Sciatic nerve (tissue), 2 donors: ENCODE measurements at regions not wholly inside any gene's neighbourhood (a gene's known extent, or its start where the extent isn't known, plus 50 kb on each side); places are given as distances from the start of the nearest gene placed in this dataset.

Experiments used
- ATAC-seq: fragments of 200-7000 bp; cut with Tn5 transposase; one replicate; pipeline ENCODE4 v1.9.1; 2020; ENCODE audit warnings: mild to moderate bottlenecking, moderate library complexity
- DNase-seq: peaks from one replicate; pipeline ENCODE4 v3.0.0-alpha.2; 2020; ENCODE audit warnings: low spot score
- intact Hi-C: fragments of 100-400 bp; cut with DNase I; formaldehyde crosslinking; loops from one replicate; pipeline ENCODE4 v1.14.2; 2022
- donor health status: DM: no; HTN: no; CAD: no.
- donor health status: DM: no; HTN: no; CAD: no.

DNA sequence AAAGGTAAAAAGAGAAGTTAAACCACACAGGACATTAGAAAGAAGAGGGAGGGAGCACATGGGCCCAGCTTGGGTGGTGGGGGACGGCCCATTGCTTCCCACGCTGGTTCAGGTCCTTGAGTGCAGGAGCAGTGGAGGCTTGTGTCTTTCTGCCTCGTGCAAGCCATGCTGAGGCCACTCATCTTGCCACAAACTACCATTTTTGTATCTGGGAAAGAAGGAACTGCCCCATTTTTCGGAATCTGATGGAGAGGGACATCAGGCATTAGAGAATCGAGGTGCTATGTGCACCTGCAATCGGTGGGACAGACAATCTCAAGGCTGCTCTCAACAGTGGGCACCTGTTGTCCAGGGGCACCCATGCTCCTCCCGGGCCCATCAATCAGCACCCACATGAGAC lies 234.5 kb downstream of the KLF13 start:
- ATAC-seq (no peak), DNase-seq (no peak)
- intact Hi-C loops: no loop called here

DNA sequence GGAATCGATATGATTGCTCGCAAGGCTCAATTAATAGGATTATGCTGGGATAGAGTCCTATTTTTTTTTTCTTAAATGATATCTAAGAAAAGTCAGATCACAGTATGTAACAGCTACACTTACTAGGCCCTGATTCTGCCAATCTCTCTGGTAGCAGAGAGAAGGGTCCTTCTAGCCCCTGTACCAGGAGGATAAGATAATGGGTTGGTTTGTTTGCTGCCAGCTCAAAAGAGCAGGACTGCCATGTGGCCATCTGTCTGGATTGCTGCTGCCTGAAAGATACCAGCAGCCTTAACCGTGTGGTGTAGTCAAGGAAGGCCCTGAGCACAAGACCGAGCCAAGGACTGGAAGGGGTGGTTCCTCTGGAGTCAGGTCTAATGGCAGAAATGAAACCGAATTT lies 236.4 kb downstream of the KLF13 start:
- ATAC-seq (no peak), DNase-seq (no peak)
- intact Hi-C loops: no loop called here

DNA sequence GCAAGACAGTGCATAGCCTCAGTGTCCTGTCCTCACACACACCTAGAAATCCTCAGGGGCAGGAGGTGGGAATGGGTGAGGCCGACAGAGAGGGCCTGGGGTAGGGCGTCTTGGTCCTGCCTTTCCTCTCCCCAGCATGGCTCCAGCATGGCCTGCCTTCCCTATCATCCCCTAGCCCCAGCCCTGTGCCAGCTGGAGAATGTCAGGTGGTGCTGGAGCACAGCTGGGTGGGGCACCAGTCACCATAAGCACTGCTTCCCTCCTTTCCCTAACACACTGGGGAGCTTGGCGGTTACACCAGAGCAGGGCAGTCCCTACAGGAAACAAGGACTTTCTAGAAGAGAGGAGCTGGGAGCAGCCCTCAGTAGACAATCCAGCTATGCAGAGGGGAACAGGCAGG lies 236.8 kb downstream of the KLF13 start:
- no peak for ATAC-seq
- intact Hi-C loops: no loop called here
- DNase-seq: no peak

DNA sequence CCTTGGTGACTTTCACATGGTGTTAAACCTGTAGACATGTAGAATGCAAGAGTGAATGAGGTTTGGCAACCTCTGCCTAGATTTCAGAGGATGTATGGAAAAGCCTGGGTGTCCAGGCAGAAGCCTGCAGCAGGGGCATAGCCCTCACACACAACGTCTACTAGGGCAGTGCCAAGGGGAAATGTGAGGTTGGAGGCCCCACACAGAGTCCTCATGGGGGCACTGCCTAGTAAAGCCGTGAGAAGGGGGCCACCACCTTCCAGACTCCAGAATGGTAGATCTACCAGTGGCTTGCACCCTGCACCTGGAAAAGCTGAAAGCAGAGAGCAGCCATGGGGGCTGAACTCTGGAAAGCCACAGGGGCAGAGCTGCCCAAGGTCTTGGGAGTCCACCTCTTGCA lies 241.2 kb downstream of the KLF13 start:
- DNase-seq: no peak
- intact Hi-C loops: no loop called here
- ATAC-seq: no peak

GRCh38 chr15:31569836-31570235 lies 243.2 kb downstream of the KLF13 start:
- DNase-seq: no peak
- intact Hi-C loops: no loop called here

DNA sequence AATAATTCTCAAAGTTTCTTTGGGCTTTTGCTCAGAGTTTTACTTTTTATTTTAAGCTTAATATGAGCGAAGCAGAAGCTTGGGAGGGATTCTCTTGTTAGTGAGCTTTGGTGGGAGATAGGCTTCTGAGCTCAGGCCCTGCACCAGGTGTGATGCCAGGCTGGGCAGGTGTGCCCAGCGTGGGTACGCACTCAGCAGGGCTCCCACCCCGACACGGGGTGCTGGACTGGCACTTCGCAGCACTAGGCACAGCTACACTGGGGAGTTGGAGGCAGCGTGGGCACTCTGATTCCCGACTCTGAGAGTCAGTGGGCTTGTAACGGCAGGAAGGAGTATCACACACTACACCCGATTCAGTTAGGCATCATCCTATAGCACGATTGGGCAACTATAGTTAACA lies 244.0 kb downstream of the KLF13 start:
- ATAC-seq (no peak), DNase-seq (no peak)
- intact Hi-C loops: no loop called here

More at GRCh38 chr15:31569836-31570235, 243.2 kb downstream of the KLF13 start:
- ATAC-seq: no peak

DNA sequence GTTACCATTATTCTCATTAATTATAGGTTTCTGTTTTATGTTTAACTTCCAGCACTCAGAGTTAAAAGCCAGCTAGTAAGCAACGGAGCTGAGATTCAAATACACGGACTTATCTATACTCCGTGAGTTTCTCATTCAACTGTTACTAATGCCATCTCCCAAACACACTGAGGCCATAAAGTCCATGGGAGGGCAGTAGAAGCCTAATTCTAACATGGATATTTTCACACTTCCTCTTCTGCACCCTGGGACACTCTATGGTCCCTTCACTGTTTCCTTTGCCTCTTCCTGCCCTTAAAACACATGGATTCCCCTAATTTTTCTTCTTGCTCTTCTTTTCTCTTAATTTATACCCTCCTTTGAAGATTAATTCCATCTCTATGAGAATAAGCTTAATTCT lies 245.0 kb downstream of the KLF13 start:
- intact Hi-C loops: no loop called here
- DNase-seq: no peak
- no peak for ATAC-seq

DNA sequence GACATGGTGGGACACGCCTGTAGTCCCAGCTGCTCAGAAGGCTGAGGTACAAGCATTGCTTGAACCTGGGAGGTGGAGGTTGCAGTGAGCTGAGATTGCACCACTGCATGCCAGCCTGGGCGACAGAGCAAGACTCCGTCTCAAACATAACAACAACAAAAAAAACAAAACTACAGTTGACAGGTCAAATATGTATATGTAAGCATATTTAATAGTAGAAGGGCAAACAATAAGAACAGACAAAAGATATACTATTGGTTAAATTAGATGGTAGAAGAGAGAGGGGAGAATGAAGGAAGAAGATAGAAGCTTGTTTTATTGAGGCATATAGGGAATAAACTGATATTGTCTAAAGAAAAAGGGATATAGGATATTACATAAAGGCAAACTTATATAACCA lies 247.1 kb downstream of the KLF13 start:
- no peak for ATAC-seq
- intact Hi-C loops: no loop called here
- DNase-seq: no peak

- no peak for ATAC-seq
- intact Hi-C loops: no loop called here
- DNase-seq: no peak
Observed at GRCh38 chr15:31574766-31575165, 248.1 kb downstream of the KLF13 start.

DNA sequence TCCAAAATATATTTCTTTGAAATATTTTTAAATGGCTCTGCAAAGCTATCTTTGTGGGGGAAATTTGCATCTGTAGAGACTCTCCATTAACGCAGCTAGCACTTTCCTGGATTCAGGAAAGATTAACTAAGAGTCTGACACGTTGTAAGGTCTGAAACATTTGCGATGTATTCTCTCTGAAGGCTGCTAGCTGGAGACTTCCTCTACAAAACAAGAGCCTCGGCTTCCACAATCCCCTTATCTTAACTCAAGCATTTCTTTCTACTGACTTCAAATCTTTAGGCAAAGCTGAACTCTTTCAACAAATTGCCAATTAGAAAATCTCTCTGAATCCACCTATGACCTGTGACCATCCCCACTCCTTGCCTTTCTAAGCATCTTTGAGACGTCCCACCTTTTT lies 250.5 kb downstream of the KLF13 start:
- no peak for DNase-seq
- intact Hi-C loops: no loop called here
- no peak for ATAC-seq

DNA sequence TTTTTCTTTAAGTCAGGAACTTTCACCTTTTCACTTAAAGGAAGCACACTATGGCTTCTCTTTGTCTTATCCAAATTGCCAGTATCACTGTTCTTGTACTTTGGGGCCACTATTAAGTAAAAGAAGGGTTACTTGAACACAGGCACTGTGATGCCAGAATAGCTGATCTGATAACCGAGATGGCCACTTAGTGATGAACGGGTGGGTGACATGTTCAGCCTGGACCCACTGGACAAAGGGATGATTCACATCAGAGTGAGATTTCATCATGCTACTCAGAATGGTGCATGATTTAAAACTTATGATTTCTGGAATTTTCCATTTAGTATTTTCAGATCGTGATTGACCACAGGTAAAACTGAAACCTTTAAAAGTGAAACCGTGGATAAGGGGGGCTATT lies 252.6 kb downstream of the KLF13 start:
- ATAC-seq (no peak), DNase-seq (no peak)
- intact Hi-C loops: no loop called here

GRCh38 chr15:31579976-31580375 lies 253.3 kb downstream of the KLF13 start:
- DNase-seq: no peak

DNA sequence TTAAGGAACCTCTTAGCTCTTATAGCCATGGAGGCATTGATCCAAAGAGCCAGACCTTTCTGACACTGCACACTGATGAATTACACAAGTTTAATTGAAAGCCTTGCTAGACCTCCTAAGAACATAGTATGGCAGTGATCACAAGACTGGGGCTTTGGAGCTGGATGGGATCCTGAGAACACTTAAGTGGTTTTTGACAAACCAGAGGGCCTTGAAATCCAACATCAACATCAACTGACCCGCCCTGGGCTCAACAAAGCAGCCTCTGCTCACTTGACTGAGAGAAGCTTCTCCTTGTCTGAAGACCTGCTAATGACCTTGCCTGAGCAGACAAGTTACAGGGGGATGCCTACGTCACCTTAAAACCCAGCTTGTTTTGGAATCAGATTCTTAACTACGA lies 257.6 kb downstream of the KLF13 start:
- intact Hi-C loops: no loop called here
- DNase-seq (no peak), ATAC-seq (peak; percentile 68)

More at GRCh38 chr15:31579976-31580375, 253.3 kb downstream of the KLF13 start:
- no peak for ATAC-seq
- intact Hi-C loops: no loop called here

DNA sequence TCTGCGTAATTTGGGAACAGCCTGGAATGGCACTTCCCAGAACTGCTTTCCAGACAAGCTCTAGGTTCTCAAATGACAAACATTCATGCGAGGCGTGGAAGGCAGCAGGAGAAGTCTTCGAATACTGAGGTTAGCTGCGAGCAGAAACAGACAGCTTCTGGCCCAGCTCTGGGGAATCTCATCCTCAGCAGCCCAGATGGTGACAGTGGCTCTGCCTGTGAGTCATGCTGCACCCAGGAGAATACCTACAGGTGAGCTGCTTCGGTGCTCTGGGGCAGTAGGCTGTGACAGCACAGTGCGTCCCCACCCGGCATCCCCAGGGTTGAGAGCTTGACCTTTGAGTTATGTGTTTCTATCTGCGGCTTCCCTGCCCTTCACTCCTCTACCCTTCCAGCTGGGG lies 258.6 kb downstream of the KLF13 start:
- intact Hi-C loops: no loop called here
- no peak for ATAC-seq

DNA sequence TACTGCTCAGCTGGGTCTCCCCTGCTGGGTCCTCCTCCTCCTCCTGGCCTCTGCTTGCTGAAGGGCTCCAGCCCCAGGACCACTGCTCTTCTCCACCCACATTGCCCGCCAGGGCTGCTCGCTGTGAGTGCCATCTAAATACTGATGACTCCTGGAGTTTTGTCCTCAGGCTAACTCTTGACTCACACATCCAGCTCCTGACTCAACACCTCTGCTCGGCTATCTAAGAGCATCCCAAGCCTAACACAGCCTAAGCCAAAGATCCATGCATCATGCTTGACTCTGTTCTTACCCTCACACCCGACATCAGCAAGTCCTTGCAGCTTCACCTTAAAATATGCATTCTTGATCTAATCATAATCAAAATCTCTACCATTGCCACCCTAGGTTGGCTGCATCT lies 260.2 kb downstream of the KLF13 start:
- intact Hi-C loops: no loop called here
- DNase-seq (no peak), ATAC-seq (no peak)

More for the DNA sequence above, 258.6 kb downstream of the KLF13 start:
- DNase-seq: no peak

DNA sequence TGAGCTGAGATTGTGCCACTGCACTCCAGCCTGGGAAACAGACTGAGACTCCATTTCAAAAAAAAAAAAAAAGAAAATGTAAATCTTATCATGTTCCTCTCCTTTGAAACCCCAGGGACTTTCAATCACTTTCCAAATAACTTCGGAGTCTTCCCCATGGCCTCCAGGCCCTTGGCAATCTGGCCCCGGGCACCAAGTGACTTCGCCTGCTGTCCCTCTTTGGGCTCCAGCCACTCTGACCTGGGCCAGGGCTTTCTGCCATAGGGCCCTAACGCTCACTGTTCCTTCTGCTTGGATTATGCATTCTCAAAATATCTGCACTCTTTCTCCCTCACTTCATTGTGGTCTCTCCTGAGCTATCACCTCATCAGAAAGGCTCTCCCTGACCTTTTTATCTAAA lies 260.9 kb downstream of the KLF13 start:
- DNase-seq (no peak), ATAC-seq (no peak)
- intact Hi-C loops: no loop called here

DNA sequence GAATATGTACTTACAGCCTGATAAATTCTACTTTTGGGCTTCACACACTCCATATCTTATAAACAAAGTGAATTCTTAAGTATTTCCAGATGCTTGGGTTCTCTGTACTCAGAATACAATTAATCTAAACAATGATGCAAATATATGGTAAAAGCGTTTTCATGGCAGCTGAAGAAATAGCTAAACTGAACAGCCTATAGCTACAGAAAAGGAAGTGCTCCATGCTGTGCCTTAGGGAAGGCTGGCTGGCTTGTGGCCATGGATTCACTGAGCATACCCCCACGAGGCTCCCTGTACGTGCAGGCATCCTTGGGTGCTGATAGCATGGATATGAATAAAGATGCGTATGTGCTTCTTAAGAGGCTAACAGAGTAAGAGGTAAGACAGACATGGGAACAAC lies 264.0 kb downstream of the KLF13 start:
- ATAC-seq (no peak), DNase-seq (no peak)
- intact Hi-C loops: no loop called here

DNA sequence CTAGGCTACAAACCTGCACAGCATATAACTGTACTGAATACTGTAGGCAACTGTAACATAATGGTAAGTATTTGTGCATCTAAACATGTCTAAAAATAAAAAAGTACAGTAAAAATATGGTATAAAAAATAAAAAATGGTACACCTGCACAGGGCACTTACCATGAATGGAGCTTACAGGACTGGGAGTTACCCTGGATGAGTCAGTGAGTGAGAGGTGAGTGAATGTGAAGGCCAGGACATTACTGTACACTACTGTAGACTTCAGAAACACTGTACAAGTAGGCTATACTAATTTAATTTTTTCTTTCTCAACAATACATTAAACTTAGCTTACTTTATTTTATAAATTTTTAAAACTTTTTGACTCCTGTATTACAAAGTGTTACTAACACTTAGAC lies 265.3 kb downstream of the KLF13 start:
- DNase-seq: no peak
- intact Hi-C loops: no loop called here
- no peak for ATAC-seq

DNA sequence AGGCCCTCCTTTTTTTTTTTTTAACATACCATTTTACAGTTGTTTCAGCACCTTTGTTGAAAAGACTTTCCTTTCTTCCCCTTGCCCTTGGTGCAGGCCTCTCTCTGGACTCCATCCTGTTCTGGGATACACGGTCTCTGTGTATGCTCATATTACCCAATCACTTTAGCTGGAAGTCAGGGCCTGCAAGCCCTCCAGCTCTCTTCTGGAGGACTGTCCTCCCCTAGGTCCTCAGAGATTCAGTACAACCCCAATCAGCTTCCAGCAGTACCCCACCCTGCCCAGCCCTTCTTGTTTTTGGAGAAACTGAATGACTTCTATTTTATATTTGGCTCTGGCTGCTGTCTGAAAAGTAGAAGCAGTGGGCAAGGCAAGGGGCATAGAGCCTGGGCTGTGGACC lies 270.8 kb downstream of the KLF13 start:
- ATAC-seq (peak; percentile 36), DNase-seq (no peak)
- intact Hi-C loops: no loop called here

GRCh38 chr15:31598620-31599019 lies 272.0 kb downstream of the KLF13 start:
- DNase-seq (no peak), ATAC-seq (no peak)
- intact Hi-C loops: no loop called here

DNA sequence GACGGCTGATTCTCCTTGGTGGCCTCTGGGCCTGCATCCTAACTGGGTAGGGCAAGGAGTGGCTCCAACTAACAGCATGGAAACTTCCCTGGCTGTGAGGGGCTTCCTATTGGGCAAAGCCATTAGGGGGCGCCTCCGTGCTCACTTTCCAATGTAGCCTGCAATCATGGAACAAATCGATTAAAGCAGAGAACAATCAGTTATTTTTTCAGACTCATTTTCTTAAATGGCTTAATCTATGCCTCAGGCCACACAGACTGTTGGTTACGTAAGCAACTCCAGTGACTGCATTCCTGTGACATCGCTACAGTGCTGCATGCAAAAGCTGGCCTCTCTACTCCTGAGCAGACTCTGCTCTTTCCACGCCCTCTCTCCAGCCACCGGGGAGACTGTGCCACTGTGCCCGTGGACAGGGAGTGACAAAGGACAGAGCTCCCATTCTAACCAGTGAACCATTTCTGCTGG lies 278.9 kb downstream of the KLF13 start:
- no peak for ATAC-seq

DNA sequence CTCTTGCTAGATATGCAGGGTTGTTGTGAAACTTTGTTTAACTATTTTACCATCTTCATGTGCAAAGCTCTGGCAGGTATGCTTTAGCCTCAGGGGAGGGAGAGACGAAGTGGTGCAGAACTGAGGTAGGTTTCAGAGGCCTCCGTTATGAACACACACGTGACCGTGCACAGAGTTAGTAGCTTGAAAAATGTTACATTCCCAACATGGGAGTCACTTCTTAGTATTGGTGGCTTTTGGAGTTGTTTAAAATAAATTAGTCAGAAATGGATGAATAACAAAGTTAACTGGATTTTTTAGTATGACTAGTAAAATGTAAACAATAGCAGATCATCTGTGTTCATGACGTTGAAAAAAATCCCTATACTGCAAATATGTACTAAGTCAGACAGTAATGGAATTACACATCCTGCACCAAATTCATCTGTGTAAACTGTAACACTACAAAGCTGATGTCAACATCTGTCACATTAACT lies 279.6 kb downstream of the KLF13 start:
- intact Hi-C loops: loop anchor here (10.0 kb wide), 1 partner anchor 49 kb away; no protein-coding TSS in a partner anchor
- ATAC-seq: no peak
- no peak for DNase-seq

More for the DNA sequence above, 278.9 kb downstream of the KLF13 start:
- intact Hi-C loops: loop anchor here (10.0 kb wide), 1 partner anchor 49 kb away; no protein-coding TSS in a partner anchor
- no peak for DNase-seq
